ENCODE measurements at regions not wholly inside any gene's neighbourhood (a gene's known extent, or its start where the extent isn't known, plus 50 kb on each side); places are given as distances from the start of the nearest gene placed in this dataset.

GRCh38 chr17:16880121-16880842 is 91.6 kb downstream of the TNFRSF13B start:
- peaks cover 7% of the 10 kb centered on the region for H3K9me3 Mint-ChIP-seq
- Histone ChIP-seq H3F3A (ENCODE audit: low read depth) (no peaks in the 10 kb centered on the region), H3K36me3 (no peaks in the 10 kb centered on the region), H3K79me2 (ENCODE audit: low read depth) (no peaks in the 10 kb centered on the region), H3K27ac (no peak overlapping the region), H3K27me3 (no peaks in the 10 kb centered on the region), H3K9ac (no peak overlapping the region), H3K4me1 (no peaks in the 10 kb centered on the region), H3K4me3 (no peak overlapping the region), H3K9me3 (ENCODE audit: low read depth) (no peaks in the 10 kb centered on the region), H3K4me2 (no peak overlapping the region), H2AFZ (replicated peaks) (no peak overlapping the region), H4K20me1 (ENCODE audit: low read depth) (no peaks in the 10 kb centered on the region)
- H3K27ac Mint-ChIP-seq: no peak overlapping the region
- TF ChIP-seq EZH2phosphoT487 (IDR thresholded peaks at IDR 0.05) (no peak), EZH2 (IDR thresholded peaks at IDR 0.05) (no peak)
- TF ChIP-seq, protein P1, sequence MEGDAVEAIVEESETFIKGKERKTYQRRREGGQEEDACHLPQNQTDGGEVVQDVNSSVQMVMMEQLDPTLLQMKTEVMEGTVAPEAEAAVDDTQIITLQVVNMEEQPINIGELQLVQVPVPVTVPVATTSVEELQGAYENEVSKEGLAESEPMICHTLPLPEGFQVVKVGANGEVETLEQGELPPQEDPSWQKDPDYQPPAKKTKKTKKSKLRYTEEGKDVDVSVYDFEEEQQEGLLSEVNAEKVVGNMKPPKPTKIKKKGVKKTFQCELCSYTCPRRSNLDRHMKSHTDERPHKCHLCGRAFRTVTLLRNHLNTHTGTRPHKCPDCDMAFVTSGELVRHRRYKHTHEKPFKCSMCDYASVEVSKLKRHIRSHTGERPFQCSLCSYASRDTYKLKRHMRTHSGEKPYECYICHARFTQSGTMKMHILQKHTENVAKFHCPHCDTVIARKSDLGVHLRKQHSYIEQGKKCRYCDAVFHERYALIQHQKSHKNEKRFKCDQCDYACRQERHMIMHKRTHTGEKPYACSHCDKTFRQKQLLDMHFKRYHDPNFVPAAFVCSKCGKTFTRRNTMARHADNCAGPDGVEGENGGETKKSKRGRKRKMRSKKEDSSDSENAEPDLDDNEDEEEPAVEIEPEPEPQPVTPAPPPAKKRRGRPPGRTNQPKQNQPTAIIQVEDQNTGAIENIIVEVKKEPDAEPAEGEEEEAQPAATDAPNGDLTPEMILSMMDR (IDR thresholded peaks at IDR 0.05): no peak
- H3K4me3 Mint-ChIP-seq: no peak overlapping the region
- no peak for DNase-seq (ENCODE audit: low spot score)
- H3K27me3 Mint-ChIP-seq (ENCODE audit: insufficient read depth, low read depth): peaks cover 6% of the 10 kb centered on the region
- H3K36me3 Mint-ChIP-seq: no peaks in the 10 kb centered on the region
- no peaks in the 10 kb centered on the region for H3K4me1 Mint-ChIP-seq

GRCh38 chr17:16879686-16880085 is 92.2 kb downstream of the TNFRSF13B start:
- Histone ChIP-seq H3K27me3 (no peaks in the 10 kb centered on the region), H2AFZ (replicated peaks) (no peak overlapping the region), H3F3A (ENCODE audit: low read depth) (no peaks in the 10 kb centered on the region), H3K9ac (no peak overlapping the region), H3K27ac (no peak overlapping the region), H3K9me3 (ENCODE audit: low read depth) (no peaks in the 10 kb centered on the region), H3K4me2 (no peak overlapping the region), H3K4me3 (no peak overlapping the region), H3K36me3 (no peaks in the 10 kb centered on the region), H3K4me1 (no peaks in the 10 kb centered on the region), H4K20me1 (ENCODE audit: low read depth) (no peaks in the 10 kb centered on the region), H3K79me2 (ENCODE audit: low read depth) (no peaks in the 10 kb centered on the region)
- no peak for DNase-seq (ENCODE audit: low spot score)
- no peak overlapping the region for H3K27ac Mint-ChIP-seq
- H3K9me3 Mint-ChIP-seq: peaks cover 7% of the 10 kb centered on the region
- H3K4me1 Mint-ChIP-seq: no peaks in the 10 kb centered on the region
- H3K36me3 Mint-ChIP-seq: no peaks in the 10 kb centered on the region
- TF ChIP-seq EZH2 (IDR thresholded peaks at IDR 0.05) (no peak), EZH2phosphoT487 (IDR thresholded peaks at IDR 0.05) (no peak)
- TF ChIP-seq, protein P1 (IDR thresholded peaks at IDR 0.05): no peak
- H3K4me3 Mint-ChIP-seq: no peak overlapping the region
- peaks cover 6% of the 10 kb centered on the region for H3K27me3 Mint-ChIP-seq (ENCODE audit: insufficient read depth, low read depth)

DNA sequence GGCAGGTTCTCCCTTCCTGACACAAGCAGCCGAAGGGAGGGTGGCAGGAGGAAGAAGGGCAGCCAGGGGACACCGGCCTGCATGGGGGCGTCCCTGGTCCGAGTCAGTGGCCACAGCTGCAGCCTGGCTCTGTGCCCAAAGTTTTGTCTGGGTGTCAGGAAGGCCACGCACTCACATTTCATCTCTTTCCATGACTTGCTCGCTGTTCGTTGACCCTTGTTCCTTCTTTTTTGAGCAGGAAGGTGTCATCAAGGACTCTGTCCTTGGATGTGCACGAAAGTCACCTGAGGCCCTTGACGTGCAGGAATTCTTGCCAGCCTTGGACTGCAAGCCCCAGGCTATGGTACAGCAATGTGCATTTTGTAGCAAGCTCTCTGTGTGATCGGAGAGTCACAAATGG is 93.3 kb downstream of the TNFRSF13B start:
- H3K9me3 Mint-ChIP-seq: peaks cover 7% of the 10 kb centered on the region
- Histone ChIP-seq H3K4me1 (no peaks in the 10 kb centered on the region), H3K9me3 (ENCODE audit: low read depth) (no peaks in the 10 kb centered on the region), H3K4me2 (no peak overlapping the region), H3K36me3 (no peaks in the 10 kb centered on the region), H2AFZ (replicated peaks) (no peak overlapping the region), H3K27me3 (no peaks in the 10 kb centered on the region), H3K27ac (no peak overlapping the region), H3F3A (ENCODE audit: low read depth) (no peaks in the 10 kb centered on the region), H3K9ac (no peak overlapping the region), H3K79me2 (ENCODE audit: low read depth) (no peaks in the 10 kb centered on the region), H3K4me3 (no peak overlapping the region), H4K20me1 (ENCODE audit: low read depth) (no peaks in the 10 kb centered on the region)
- H3K4me1 Mint-ChIP-seq: no peaks in the 10 kb centered on the region
- H3K27ac Mint-ChIP-seq: no peak overlapping the region
- no peak overlapping the region for H3K4me3 Mint-ChIP-seq
- H3K36me3 Mint-ChIP-seq: no peaks in the 10 kb centered on the region
- no peak for DNase-seq (ENCODE audit: low spot score)
- TF ChIP-seq EZH2phosphoT487 (IDR thresholded peaks at IDR 0.05): no peak
- no peak for TF ChIP-seq EZH2 (IDR thresholded peaks at IDR 0.05)
- TF ChIP-seq, protein P1 (IDR thresholded peaks at IDR 0.05): no peak
- peaks cover 6% of the 10 kb centered on the region for H3K27me3 Mint-ChIP-seq (ENCODE audit: insufficient read depth, low read depth)

Measured in neural progenitor cell (in vitro differentiated cells).